GM19324 (cell line): ENCODE measurements at regions not wholly inside any gene's neighbourhood (a gene's known extent, or its start where the extent isn't known, plus 50 kb on each side); places are given as distances from the start of the nearest gene placed in this dataset.
"Not testable (repeated sequence)": the region's sequence is repeated elsewhere in the genome, so short reads cannot be mapped to it uniquely, and the experiment has no call there.

Experiments used
- ATAC-seq: cut with Tn5 transposase; IDR thresholded peaks from one replicate; pipeline ENCODE4 v1.9.1; 2021; ENCODE audit warnings: mild to moderate bottlenecking, moderate library complexity; ENCODE audit not compliant: unreplicated experiment, low FRiP score

- ATAC-seq = no peak
Measured at GRCh38 chrX:130467936-130468335, 66.1 kb downstream of the RBMX2 start.

DNA sequence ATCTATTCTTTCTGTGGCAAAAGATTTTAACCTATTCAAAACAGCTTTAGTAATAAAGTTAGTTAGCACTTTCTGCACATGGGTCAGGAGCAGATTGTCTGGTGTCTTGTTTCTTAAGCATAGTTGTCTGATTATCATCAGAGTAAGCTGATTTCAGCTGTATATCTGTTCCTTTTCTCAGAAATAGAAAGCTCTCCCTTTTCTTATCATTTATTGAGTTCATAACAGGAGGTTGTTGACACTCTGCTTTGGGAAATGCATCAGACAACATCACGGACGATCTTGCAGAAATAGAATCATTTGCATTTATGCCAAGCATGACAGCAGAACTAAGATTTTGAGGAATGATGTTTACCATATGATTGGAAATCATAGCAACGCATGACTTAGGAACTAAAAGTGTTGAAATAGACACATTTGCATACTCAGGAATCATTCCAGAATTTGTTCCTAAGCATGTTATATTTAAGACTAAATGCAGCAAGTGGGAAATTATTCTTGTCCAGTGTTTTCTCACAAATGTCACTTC lies 66.7 kb downstream of the RBMX2 start:
- ATAC-seq = no peak

GRCh38 chrX:130482871-130483270 lies 81.1 kb downstream of the RBMX2 start:
- ATAC-seq = no peak

DNA sequence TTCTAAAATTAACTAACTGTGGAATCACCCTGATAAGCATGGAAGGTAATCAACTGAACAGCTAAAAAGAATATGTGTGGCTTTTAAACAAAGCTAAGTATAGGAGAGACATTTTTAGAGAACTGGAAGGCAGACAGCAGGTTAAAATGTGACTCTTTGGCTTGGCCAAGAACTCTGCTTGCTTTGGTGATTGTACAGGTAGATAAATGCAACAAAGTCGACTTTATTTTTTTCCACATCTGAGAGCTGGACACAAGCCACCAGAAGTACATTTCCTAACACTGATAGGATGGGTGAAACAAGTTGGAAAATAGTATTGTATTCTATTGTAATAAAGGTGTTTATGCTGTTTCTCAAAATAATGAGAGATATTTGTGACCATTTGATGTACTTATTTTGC lies 84.1 kb downstream of the RBMX2 start:
- no peak for ATAC-seq

- ATAC-seq = not testable (repeated sequence)
Measured at GRCh38 chrX:130495502-130495901, 93.7 kb downstream of the RBMX2 start.

GRCh38 chrX:130497531-130497930 lies 95.7 kb downstream of the RBMX2 start:
- no peak for ATAC-seq

DNA sequence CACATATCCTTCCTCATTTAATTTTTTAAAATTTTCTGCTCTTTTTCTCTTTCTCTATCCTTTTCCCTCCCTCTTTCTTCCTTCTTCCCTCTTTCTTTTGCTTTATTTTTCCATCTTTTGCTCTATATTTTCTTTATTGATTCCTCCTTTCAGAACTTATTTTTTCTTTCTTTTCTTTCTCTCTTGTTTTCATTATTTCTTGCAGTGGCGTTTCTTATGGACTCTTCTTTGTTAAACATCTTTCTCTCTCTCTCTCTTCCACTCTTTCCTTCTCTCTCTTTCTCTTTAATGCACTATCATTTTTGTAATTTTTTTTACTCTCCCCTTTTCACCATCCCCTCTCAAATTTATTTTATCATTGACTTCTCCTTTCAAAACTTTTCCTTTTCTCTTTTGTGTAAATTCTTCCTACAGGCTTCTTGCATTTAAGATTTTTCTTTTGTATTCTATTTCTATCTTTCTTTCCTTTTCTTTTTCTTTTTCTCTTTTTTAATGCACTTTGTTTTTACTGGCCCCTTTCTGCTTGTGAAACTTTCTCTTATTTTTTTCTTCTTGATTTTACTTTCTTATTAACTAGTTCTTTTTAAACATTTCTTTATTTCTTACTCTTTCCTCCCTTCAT lies 97.0 kb downstream of the RBMX2 start:
- no peak for ATAC-seq

GRCh38 chrX:130502016-130502570 lies 100.3 kb downstream of the RBMX2 start:
- no peak for ATAC-seq

- no peak for ATAC-seq
Measured at GRCh38 chrX:130504019-130504418, 102.2 kb downstream of the RBMX2 start.

DNA sequence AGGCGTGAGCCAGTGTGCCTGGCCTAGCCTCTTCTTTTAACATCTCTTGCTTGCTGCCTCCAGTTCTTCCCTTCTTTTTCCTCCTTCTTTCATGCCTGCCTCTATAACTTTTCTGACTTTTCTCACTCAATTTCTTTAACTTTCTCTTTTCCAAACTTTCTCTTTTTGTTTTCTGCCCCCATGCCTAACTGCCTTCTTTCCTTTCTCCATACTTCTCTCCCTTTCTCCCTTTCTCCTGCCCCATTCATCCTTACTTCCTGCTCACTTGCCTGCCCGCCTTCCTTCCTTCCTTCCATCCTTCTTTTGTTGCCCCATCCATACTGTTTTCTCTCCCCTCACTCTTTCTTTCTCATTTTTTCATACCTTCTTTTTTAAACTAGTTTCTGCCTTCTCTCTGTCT lies 105.2 kb downstream of the RBMX2 start:
- no peak for ATAC-seq

DNA sequence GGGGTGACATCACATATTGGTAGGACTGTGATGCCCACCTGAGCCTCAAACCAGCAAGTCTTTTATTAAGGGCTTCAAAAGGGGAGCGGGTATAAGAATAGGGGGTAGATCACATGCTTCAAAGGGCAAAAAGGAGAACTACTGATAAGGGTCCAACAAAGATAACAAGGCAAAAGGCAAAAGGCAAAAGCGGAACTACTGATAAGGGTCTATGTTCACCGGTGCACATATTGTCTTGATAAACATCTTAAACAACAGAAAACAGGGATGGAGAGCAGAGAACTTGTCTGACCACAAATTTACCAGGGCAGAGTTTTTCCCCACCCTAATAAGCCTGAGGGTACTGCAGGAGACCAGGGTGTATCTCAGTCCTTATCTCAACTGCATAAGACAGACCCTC lies 110.7 kb downstream of the RBMX2 start:
- ATAC-seq = not testable (repeated sequence)

DNA sequence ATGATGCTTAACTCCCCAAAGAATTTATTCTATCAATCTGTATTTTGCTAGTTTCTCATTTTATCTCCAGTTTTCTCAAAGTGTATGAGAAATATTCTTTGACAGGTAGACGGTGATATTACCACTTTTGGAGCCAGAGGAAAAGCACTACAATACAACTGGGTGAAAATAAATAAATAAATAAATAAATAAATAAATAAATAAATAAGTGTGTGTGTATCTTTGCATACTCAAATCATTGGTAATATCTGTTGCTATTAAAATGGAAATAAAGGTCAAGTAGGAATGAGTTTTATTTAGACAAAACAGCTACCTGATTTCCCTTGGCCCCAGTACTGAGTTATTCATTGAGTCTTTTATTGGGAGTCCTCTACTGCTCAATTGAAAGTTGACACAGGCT lies 114.3 kb downstream of the RBMX2 start:
- ATAC-seq = no peak

DNA sequence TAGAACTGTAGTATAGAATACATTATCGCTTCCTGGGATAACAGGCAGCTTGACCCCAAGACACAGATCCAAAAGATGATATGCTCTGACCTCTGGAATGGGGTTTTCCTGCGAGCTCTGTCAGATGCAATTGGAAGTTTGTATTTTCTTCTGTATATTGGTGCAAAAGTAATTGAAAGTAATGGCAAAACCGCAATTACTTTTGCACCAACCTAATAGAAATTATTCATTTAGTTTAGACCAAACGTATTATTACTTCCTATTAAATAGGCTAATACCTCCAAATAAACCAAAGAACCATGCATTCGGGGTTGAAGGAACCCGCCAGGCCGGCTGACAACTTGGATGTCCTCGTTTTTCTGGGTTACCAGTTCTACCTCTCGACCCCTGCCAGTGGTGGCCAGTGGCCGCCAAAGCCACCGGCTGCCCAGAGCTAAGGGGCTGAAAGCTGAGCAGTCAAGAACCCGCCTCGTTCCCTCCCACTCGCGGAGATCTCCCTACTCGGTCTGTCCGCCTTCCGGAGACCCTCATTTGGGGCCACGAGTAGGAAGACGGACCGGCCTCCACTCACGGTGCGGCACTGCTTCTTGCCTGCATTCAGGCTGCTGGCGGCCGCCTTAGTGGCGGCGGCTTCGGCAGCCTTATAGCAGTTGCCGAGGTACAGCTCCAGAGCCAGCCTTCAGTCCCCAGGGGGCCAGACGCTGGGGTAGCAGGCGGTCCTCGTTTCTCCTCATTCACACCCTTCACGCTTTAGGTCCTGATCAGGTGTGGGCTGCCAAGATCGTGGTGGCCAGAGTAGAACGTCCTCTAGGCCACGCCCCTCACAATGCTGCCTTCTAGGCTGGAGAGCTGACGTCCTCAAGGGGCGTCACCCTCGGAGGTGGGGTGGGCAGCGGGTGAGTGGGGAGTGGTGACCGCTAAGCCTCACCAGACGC lies 121.9 kb downstream of the RBMX2 start:
- no peak for ATAC-seq

- ATAC-seq = no peak
Measured at GRCh38 chrX:130524476-130525194, 122.8 kb downstream of the RBMX2 start.

GRCh38 chrX:130529531-130529930 lies 127.7 kb downstream of the RBMX2 start:
- no peak for ATAC-seq

DNA sequence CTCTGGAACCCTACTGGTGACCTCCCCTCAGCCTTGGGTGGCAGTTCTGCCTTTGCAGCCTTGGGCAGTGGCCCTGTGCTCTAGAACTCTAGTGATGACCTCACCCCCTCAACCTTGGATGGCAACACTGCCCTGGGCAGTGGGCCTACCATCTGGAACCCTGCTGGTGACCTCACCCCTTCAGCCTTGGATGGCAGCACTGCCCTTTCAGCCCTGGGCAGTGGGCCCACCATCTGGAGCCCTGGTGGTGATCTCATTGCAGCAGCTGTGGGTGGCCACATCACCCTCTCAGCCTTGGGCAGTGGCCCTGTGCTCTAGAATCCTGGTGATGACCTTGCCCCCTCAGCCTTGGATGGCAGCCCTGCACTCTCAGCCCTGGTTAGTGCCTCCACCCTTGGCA lies 129.3 kb downstream of the RBMX2 start:
- no peak for ATAC-seq

GRCh38 chrX:130539721-130540321 lies 138.0 kb downstream of the RBMX2 start:
- ATAC-seq = peak; percentile 76

DNA sequence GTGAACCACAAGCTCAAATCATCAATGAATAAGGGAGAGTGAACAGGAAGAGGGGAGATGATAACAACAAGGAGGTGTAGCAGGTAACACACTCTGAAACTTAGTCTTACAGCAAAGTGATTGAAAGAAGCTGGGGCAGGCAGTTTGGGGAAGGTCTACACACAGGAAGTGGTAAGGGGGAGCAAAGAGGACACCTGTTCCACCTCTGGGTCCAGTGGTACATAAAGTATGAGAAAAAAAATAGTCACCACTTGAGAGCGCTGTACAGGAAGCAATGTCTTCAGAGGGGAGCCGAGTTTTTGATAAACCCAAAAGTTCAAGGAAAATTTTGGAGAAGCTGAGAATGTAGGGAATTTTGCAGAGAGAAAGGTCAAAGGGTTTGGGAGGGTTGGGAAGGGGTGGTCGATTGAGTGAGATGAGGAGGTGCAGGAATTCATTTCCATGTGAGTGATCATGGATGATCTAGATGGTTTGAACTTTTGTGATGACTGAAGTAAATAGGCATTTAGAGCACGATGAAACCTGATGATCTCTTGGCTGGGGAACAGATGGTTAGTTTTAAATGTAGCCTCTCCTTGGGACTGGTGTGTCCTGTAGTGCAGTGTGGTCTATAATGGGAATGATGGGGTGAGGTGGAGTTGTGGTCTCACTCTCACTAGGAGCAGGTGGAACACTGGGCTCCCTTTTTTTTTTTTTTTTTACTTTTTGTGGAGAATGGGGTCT lies 142.0 kb downstream of the RBMX2 start:
- no peak for ATAC-seq

GRCh38 chrX:130545796-130546195 lies 144.0 kb downstream of the RBMX2 start:
- ATAC-seq = no peak

DNA sequence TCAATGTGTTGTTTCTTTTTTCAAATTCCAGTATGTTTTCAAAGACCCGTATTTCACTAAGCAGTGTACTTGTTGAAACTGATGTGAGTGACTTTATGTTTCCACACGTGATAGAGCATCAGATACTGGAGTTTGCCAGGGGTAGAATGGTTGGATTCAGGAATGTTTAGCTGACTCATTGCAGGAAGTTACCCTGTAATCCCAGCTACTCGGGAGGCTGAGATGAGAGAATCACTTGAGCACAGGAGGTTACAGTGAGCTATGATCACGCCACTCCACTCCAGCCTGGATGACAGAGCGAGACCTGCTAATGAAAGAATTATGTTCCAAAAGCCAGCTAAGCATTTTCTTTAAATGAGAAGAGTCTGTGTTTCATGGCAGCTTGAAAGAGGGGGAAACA lies 147.6 kb downstream of the RBMX2 start:
- not testable (repeated sequence) for ATAC-seq
